OCI-LY7 (cell line): ENCODE measurements at regions not wholly inside any gene's neighbourhood (a gene's known extent, or its start where the extent isn't known, plus 50 kb on each side); places are given as distances from the start of the nearest gene placed in this dataset.
"Not testable (repeated sequence)": the region's sequence is repeated elsewhere in the genome, so short reads cannot be mapped to it uniquely, and the experiment has no call there.

Source experiments
- EZH2phosphoT487 ChIP-seq: fragments of 200-600 bp; sonication (generic); IDR thresholded peaks from 2 replicates; pipeline ENCODE4 v1.6.1; 2018; ENCODE audit warnings: low read depth, borderline replicate concordance, mild to moderate bottlenecking, mixed run types, antibody characterized with exemption, low read length, moderate library complexity, mixed read lengths
- TF ChIP-seq, protein P1 (sequence below): fragments of 200-600 bp; sonication (generic); conservative IDR thresholded peaks from 2 replicates; pipeline ENCODE4 v1.5.1; 2014; ENCODE audit warnings: mild to moderate bottlenecking, antibody characterized with exemption, low read length, moderate library complexity, mixed read lengths

DNA sequence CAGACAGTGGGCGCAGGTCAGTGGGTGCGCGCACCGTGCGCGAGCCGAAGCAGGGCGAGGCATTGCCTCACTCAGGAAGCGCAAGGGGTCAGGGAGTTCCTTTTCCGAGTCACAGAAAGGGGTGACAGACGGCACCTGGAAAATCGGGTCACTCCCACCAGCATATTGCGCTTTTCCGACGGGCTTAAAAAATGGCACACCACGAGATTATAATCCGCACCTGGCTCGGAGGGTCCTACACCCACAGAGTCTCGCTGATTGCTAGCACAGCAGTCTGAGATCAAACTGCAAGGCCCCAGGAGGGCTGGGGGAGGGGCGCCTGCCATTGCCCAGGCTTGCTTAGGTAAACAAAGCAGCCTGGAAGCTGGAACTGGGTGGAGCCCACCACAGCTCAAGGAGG lies 372.2 kb downstream of the NKX6-1 start:
- TF ChIP-seq, protein P1, sequence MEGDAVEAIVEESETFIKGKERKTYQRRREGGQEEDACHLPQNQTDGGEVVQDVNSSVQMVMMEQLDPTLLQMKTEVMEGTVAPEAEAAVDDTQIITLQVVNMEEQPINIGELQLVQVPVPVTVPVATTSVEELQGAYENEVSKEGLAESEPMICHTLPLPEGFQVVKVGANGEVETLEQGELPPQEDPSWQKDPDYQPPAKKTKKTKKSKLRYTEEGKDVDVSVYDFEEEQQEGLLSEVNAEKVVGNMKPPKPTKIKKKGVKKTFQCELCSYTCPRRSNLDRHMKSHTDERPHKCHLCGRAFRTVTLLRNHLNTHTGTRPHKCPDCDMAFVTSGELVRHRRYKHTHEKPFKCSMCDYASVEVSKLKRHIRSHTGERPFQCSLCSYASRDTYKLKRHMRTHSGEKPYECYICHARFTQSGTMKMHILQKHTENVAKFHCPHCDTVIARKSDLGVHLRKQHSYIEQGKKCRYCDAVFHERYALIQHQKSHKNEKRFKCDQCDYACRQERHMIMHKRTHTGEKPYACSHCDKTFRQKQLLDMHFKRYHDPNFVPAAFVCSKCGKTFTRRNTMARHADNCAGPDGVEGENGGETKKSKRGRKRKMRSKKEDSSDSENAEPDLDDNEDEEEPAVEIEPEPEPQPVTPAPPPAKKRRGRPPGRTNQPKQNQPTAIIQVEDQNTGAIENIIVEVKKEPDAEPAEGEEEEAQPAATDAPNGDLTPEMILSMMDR, result not testable (repeated sequence)
- TF ChIP-seq EZH2phosphoT487, result not testable (repeated sequence)
